ENCODE measurements at regions not wholly inside any gene's neighbourhood (a gene's known extent, or its start where the extent isn't known, plus 50 kb on each side); places are given as distances from the start of the nearest gene placed in this dataset.

DNA sequence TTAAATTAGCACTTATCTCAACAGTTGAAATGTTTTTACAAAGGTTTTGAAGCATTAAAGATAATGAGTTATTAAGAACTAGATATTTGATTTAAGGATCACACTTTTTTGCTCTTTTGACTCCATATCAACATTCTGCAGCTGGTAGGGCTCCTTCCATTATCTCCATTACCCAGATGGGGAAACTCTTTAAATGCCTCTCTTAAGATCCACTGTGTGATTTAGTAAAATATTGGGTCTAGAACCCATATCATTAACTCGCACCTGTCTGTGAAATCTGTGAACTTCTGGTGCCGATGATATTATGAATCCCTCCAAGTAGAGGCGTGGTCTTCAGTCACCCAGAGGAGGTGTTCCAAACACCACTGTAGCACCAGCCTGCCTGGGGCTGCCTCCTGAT is 466.2 kb downstream of the TSN start:
- no peak for DNase-seq (ENCODE audit: low spot score)
- TF ChIP-seq, protein P1, sequence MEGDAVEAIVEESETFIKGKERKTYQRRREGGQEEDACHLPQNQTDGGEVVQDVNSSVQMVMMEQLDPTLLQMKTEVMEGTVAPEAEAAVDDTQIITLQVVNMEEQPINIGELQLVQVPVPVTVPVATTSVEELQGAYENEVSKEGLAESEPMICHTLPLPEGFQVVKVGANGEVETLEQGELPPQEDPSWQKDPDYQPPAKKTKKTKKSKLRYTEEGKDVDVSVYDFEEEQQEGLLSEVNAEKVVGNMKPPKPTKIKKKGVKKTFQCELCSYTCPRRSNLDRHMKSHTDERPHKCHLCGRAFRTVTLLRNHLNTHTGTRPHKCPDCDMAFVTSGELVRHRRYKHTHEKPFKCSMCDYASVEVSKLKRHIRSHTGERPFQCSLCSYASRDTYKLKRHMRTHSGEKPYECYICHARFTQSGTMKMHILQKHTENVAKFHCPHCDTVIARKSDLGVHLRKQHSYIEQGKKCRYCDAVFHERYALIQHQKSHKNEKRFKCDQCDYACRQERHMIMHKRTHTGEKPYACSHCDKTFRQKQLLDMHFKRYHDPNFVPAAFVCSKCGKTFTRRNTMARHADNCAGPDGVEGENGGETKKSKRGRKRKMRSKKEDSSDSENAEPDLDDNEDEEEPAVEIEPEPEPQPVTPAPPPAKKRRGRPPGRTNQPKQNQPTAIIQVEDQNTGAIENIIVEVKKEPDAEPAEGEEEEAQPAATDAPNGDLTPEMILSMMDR (IDR thresholded peaks at IDR 0.05) = no peak
- ATAC-seq (ENCODE audit: low FRiP score) = no peak

- ATAC-seq (ENCODE audit: low FRiP score) (no peak), DNase-seq (ENCODE audit: low spot score) (no peak)
- TF ChIP-seq, protein P1 (IDR thresholded peaks at IDR 0.05) = no peak
These were observed 475.8 kb downstream of the TSN start for GRCh38 chr2:122231296-122231695.

- DNase-seq (ENCODE audit: low spot score) = no peak
- no peak for ATAC-seq (ENCODE audit: low FRiP score)
- TF ChIP-seq, protein P1 (IDR thresholded peaks at IDR 0.05) = no peak
These were observed 477.9 kb downstream of the TSN start for GRCh38 chr2:122233372-122233771.

GRCh38 chr2:122236152-122236874 is 480.9 kb downstream of the TSN start:
- TF ChIP-seq, protein P1 (IDR thresholded peaks at IDR 0.05) = no peak
- DNase-seq (ENCODE audit: low spot score) = no peak
- ATAC-seq (ENCODE audit: low FRiP score) = peak; percentile 77

GRCh38 chr2:122236925-122237324 is 481.5 kb downstream of the TSN start:
- DNase-seq (ENCODE audit: low spot score) = no peak
- no peak for ATAC-seq (ENCODE audit: low FRiP score)
- TF ChIP-seq, protein P1 (IDR thresholded peaks at IDR 0.05) = no peak

GRCh38 chr2:122237450-122237849 is 482.0 kb downstream of the TSN start:
- TF ChIP-seq, protein P1 (IDR thresholded peaks at IDR 0.05) = no peak
- ATAC-seq (ENCODE audit: low FRiP score) (no peak), DNase-seq (ENCODE audit: low spot score) (no peak)

DNA sequence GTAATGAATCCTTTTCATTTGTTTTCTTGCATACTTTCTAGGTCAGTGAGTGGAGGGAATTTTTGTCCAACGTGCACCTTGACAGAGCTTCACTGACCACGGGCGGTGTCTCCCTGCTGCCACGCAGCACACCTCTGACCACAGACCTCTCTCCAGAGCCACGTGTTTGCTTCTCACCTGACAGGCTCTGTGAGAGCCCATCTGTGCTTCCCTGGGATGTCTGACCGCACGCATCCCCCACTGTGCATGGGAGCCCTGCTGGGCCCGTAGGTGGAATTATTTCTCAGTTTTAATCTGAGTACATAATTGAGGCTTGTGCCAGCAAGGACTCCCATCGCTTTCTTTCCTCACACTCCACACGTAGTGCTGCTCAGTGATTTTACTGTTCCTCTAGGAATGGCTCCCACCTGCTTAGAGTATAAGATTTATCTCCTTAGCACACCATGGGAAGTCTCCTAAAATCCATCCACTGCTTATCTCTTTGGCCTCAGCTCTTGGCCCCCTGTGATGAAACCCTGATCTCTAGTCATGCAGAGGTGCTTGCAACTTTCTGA is 482.6 kb downstream of the TSN start:
- ATAC-seq (ENCODE audit: low FRiP score) = no peak
- TF ChIP-seq, protein P1 (IDR thresholded peaks at IDR 0.05) = no peak
- no peak for DNase-seq (ENCODE audit: low spot score)

All from omental fat pad (tissue), 3 donors.